ENCODE measurements at regions not wholly inside any gene's neighbourhood (a gene's known extent, or its start where the extent isn't known, plus 50 kb on each side); places are given as distances from the start of the nearest gene placed in this dataset.

GRCh38 chr22:49155770-49156580 is 671.7 kb downstream of the BRD1 start:
- no peak for DNase-seq

GRCh38 chr22:49155039-49155769 is 672.5 kb downstream of the BRD1 start:
- no peak for DNase-seq

- no peak for DNase-seq
These were observed 673.2 kb downstream of the BRD1 start for GRCh38 chr22:49154433-49154832.

GRCh38 chr22:49153921-49154320 is 673.8 kb downstream of the BRD1 start:
- no peak for DNase-seq

GRCh38 chr22:49152939-49153770 is 674.5 kb downstream of the BRD1 start:
- DNase-seq, result no peak

- DNase-seq, result no peak
These were observed 675.3 kb downstream of the BRD1 start for GRCh38 chr22:49152127-49152938.

GRCh38 chr22:49151256-49152126 is 676.2 kb downstream of the BRD1 start:
- DNase-seq, result no peak

- DNase-seq, result no peak
These were observed 676.9 kb downstream of the BRD1 start for GRCh38 chr22:49150801-49151221.

GRCh38 chr22:49149721-49150608 is 677.7 kb downstream of the BRD1 start:
- DNase-seq, result no peak

- DNase-seq, result no peak
These were observed 678.7 kb downstream of the BRD1 start for GRCh38 chr22:49148895-49149418.

GRCh38 chr22:49147617-49148175 is 680.0 kb downstream of the BRD1 start:
- DNase-seq, result no peak

GRCh38 chr22:49147171-49147570 is 680.5 kb downstream of the BRD1 start:
- DNase-seq, result no peak

GRCh38 chr22:49146511-49146910 is 681.2 kb downstream of the BRD1 start:
- no peak for DNase-seq

GRCh38 chr22:49143812-49144211 is 683.9 kb downstream of the BRD1 start:
- no peak for DNase-seq

- no peak for DNase-seq
These were observed 684.8 kb downstream of the BRD1 start for GRCh38 chr22:49142891-49143290.

- no peak for DNase-seq
These were observed 685.4 kb downstream of the BRD1 start for GRCh38 chr22:49142296-49142695.

GRCh38 chr22:49141761-49142160 is 685.9 kb downstream of the BRD1 start:
- DNase-seq, result no peak

- no peak for DNase-seq
These were observed 686.6 kb downstream of the BRD1 start for GRCh38 chr22:49140911-49141665.
